ENCODE measurements at regions not wholly inside any gene's neighbourhood (a gene's known extent, or its start where the extent isn't known, plus 50 kb on each side); places are given as distances from the start of the nearest gene placed in this dataset.
A peak's percentile ranks its signal among the peaks of the same experiment; 100 is the strongest.

DNA sequence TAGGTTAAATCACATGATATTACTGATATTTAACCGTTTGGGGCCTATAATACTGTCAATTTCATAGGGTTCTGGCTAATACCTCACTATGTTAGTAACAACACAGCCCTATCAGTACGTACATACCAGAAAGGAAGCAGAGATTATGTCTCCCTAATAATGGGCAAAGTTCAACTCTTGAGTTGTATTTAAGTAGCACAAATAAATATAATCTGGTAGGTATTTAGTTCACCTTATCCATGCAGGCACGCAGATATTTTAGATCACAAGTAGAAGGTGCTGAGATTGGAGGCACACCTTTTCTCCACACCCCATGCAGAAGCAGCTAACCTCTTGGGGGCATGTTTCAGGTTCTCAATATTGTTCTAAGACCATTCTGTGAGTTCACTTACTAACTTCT lies 118.9 kb downstream of the IRS1 start:
- DNase-seq = no peak

DNA sequence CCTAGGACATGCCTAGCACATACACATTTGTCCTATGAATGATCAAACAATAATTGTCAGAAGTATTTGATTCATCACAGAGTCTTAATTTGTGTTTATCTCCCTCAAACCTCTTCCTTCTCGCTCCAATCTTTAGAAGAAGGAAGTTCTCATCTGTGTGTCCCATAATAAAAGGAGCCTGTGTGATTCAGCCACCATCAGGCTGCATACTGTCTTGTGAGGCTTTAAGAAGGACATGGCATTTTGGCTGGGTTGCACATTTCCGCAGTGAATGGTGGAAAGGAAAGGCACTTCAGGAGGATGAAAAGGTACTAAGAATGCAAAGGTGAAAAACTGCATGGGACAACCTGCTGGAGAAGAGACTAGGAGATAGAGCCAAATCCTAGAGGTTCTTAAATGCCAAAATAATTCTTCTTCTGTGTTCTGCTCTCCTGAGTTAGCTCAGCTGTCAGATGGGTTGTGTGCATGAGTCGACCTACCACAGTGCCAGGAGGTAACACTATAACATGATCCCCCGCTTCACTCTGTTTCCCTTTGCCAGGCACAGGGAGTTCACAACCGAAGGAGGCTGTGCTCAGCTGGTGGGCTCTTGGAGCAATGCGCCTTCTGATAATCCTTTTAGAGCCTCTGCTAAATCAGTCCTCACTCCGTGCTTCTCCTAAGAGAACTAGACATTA lies 120.1 kb downstream of the IRS1 start:
- no peak for DNase-seq

DNA sequence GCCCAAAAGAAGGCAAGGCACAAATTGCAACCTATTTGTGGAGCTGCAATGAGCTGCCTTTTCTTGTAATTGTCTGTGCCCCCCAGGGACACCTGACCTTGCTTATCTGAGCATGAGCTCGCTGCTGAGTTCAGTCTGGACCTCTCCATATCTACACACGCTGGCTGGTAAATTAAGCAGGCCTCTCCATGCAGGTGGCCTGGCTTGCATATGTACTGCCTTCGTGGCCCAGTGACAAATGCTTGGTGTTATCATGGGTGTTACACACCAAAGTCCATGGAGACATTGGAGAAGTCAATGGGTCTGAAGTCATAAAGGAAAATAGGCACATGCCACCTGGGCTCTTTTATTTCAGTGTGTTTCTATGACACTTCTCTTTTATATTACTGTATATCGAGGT lies 121.2 kb downstream of the IRS1 start:
- no peak for DNase-seq

DNA sequence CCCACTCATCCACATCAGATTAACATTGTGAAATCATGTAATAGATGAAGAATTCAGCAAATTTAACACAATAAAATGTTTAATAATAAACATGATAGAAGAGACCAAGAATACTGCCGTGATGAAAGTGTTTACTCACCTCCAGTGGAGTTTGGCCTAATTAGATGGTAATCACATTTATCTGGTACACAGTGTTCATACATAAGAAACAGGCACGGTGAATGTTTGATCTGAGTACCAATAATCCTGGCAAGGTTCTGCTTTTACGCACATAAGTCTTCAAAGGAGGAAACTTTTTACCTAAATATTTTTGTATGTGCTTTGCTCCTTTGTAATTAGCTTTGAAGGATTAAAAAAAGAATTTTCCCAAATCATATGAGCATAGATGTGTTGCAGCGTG lies 122.5 kb downstream of the IRS1 start:
- no peak for DNase-seq

DNA sequence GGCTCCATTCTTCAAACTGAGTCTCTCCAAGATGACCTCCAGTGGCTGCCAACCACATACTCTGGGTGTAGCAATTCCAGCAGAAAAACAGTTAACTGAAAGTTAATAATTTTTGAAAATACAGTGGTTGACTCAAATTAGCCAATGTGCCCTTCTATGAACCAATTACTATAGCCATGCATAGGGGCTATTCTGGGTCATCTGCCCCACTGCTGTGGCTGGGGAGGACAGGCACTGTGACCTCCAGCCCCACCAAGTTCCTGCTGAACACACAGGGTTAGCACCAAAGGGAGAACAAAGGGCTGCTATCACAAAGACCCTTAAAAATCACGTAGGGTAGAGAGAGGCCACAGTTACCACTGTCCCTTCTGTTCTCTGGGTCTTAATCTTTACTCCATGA lies 123.0 kb downstream of the IRS1 start:
- DNase-seq = no peak

DNA sequence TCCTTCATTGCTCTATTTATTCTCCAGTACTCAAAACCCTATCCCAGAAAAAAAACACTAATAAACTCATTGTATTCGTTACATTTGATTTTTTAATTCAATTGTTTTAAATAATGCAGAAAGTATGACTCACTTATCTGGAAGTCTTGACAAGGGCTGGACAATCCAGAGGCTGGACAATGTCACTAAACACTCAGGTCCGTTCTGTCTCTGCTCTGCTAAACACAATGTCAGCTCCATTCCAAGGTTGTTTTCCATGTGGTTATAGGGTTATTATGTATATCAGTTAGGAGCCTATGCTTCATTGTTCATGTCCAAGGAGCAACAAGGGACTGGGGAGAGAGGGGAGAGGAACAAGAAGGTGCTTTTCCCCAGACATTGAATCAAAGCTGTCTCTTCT lies 125.5 kb downstream of the IRS1 start:
- no peak for DNase-seq

DNA sequence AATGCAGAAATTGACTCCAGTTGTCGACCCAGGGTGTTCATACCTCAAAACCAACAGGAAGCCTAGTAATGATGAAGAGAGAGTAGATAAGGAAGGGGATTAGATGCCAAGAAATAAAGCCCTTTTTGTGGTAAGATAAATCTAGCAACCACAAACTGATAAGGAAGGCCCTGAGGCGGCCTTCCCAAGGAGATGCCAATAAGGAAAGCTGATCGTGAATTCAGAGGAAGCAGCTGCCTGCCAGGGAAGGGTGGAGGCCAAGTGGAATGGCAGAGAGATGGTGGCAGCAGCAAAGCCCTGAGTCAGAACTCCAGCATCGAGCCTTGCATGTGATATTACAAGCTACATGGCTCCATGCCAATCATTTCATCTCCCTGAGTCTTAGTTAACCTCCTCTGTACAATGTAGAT lies 126.3 kb downstream of the IRS1 start:
- no peak for DNase-seq

DNA sequence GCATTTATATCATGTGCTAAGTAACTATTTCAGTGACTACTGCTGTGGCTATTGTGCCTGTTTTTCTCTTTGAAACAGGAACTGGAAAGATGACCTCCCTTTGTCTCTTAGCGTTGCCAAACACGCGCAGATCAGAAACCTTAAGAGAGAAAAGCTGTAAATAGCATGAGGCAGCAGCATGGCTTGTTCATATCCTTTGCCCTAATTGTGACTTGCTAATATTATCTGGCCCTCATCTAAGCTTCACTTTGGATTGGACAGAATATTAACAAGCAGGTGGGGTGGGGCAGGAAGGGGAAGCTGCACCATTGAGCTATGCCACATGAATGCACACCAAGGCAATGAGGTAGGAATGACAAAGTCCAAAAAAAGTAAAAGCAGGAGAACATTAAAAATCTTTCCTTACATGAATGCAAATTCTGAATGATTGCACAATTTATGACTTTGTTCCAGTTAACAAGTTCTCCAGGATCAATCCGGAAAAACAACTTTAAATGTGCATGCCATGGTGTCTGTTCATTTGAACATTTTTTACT lies 128.4 kb downstream of the IRS1 start:
- no peak for DNase-seq

DNA sequence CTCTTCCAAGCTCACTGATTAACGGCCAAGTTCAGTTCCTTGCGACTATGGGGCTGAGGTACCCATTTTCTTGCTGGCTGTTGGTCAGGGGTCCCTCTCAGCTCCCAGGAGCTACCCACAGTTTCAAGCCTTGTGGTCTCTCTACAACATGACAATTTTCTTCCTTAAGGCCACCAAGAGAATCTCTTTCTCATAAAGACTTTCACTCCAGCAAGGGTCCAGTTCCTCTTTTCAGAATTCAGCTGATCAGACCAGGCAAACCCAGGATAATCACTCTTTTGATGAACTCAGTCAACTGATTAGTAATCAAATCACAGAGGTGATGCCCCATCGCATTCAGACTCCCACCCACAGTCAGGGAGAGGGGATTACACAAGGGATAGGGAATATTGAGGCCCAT lies 129.7 kb downstream of the IRS1 start:
- DNase-seq = no peak

DNA sequence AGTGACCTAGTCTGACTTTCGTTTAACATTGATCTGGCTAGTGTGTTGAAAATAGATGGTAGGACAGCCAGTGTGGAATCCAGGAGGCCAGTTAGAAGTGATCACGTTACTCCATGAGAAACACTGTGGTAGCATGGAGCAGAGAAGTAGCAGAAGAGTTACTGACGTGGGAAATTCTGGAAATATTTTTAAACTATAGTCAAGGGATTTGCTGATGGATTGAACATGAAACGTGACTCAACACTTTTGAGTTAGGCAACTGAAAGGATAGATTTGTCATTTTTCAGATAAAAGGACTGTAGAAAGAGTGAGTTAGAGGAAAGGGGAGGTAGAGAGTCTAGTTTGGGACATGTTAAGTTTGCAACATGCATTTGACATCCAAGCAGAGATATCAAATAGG lies 130.4 kb downstream of the IRS1 start:
- DNase-seq = no peak

DNA sequence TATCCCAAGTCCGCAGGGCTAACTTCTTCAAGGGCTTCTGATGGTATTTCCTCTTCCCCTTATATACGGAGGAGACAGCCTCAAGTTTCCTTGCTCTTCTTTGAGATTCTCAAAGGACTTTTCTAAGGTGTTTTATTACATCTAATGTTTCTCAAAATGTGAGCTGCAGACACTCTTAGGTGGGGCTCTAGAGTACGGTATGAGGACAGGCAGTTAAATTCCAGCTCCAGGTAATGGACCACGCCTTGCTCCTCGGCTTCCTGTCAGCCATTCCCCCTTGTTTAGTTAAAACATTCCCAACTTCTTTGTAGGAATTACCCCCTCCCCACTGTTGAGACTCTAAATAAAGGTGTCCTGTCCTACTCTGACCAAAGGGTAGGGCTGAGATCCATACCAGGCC lies 131.9 kb downstream of the IRS1 start:
- DNase-seq = no peak

DNA sequence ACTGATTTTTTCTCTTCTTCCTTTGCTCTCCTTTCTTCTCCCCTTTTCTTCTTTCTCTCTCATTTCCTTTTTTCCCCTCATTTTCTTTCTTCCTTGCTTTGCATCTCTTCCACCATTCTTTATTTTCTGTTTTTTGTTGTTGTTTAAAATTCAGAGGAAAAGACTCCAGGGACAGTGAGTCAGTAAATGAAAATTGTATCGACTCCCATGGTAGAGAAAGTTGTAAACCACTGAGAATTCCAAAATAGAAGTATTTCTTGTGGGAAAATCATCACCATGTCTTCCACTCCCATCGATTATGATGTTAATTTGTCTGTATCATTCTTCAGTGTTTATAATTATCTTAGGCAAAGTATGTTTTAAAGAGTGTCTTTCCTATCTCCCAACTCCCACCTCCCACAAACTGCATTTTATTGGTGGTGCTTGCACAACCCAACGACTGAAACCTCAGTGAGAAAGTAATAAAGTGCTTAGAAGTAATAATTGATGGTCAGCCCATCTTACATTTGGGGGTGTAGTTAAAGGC lies 134.3 kb downstream of the IRS1 start:
- no peak for DNase-seq

DNA sequence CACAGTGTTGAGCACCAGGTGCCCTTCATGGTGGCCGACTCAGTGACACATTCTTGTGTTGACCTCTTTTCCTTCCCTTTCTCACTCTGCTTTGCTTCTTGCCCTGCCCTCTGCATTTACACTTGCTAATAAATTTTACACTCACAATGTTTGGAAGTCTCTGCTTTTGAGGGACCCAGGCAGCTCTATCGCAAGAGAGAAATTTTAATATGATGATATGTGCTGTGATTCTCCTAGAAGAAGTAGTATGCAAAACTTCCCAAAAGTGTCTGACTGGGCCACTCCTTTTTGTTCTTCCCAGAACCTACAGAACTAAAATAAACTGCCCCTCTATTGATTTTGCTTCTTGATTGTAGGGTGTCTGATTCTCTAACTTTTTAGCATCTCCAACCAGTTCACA lies 135.0 kb downstream of the IRS1 start:
- no peak for DNase-seq

DNA sequence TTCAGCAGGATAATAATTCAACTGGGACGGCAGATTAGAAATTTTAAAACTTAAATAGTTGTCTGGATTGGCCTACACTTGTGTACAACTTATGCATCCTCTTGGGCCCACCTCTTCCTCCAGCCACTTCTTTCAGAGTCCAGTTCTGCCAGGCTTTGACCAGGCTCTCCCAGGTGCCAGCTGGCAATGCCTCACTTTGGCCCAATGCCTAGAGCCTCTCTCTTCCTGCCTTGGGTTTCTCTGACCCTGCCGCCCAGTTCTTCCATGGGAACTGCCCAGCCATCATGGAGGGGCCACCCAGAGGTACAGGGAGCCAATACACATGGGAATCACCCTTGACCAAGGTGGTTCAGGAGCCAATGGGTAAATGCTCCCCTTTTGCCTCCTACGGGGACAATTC lies 135.5 kb downstream of the IRS1 start:
- DNase-seq = no peak

DNA sequence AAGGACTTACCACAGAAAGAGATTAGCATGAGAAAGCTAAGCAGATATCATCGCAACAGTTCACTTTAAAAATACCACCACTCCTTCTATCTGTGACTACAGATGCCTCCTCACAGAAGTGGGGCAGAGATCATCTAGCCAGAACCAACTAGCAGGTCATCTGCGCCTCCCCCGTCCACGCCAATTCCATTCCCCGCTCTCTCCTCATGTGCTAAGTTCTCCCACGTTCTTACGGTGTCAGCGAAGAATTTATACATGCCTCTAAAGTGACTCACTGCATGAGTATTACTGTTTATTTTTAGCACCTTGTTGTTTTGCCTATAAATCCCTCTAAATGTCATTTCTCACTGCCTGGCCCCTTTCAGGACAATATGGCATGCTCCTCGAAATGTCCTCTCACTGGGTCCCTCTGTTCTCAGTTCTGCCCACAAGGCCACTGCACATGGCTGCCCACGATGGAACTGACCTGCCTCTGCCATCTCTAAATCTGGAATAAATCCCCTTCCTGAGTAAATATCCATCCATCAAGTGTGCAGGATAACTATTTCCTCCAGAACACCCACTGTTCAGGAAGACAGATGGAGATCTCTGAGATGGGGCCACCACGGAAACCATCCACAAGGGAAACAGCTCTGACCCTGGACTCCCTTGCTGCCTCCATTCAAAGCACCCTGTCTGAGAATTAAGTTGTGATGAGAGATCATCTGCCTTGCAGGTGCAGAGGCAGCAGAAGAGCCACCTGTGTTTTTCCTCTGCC lies 137.7 kb downstream of the IRS1 start:
- no peak for DNase-seq

DNA sequence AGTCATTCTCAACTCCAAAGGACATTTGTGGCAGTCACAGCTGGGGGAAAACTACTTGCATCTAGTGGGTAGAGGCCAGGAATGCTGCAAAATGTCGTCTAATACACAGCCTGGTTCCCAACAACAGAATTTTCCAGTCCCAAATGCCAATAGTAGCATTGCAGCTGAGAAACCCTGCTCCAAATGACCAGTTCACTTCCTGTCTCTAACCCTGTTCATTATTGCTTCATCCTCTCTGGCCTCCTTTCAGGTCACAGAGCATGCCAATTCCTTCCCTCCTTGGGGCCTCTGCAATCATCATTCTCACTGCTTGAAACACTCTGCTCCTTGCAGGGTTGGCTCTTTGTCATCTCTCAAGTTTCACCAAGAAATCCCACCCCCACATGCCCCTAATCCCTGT lies 139.1 kb downstream of the IRS1 start:
- DNase-seq = no peak

DNA sequence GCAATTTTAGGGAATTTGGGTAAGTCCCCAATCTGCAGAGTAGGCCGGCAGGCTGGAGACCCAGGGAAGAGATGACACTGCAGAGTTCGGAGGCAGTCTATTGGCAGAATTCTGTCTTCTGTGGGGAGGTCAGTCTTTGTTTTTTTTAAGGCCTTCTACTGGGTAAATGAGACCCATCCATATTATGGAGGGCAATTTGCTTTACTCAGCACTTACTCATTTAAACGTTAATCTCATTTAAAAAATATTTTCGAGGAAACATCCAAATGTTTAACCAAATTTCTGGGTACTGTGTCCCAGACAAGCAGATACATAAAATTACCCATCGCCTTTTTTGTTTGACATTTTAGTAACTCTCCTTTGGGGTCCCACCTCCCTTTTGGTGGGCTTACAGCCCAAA lies 139.5 kb downstream of the IRS1 start:
- no peak for DNase-seq

DNA sequence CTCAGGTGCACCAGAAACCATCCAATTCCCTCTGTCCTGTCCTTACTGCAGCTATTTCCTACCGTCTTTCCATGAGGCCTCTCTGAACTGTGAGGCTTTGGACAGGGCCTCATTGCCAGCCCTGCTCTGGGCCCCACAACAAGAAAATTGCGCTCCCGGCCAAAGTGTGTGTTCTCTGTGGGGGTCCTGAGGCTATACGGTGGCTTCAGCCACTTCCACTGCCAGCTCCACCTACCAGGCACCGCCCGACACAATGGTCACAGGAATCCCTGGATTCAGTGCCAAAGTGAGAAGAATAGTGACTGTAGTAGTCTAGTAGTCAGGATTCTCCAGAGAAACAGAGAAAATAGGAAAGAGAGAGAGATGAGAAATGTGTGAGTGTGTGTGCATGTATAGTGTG lies 140.2 kb downstream of the IRS1 start:
- no peak for DNase-seq

DNA sequence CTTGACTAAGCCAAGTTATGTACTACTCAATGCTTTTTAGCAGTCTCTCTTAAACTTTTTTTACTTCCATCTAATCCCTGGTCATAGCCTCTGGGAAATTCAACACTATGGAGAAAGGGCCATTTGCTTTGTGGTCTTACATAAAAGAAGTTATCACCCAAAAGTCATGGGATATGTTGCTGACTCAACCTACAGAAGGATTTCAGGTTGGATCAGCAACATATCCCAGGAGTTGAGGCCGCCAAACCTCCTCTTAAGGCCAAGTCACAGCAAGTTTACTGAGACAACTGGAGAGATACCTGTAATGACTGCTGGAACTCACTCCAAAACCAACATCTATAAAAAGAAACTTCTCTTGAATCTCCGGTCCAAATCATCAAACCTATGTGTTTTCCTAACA lies 141.1 kb downstream of the IRS1 start:
- DNase-seq = no peak

DNA sequence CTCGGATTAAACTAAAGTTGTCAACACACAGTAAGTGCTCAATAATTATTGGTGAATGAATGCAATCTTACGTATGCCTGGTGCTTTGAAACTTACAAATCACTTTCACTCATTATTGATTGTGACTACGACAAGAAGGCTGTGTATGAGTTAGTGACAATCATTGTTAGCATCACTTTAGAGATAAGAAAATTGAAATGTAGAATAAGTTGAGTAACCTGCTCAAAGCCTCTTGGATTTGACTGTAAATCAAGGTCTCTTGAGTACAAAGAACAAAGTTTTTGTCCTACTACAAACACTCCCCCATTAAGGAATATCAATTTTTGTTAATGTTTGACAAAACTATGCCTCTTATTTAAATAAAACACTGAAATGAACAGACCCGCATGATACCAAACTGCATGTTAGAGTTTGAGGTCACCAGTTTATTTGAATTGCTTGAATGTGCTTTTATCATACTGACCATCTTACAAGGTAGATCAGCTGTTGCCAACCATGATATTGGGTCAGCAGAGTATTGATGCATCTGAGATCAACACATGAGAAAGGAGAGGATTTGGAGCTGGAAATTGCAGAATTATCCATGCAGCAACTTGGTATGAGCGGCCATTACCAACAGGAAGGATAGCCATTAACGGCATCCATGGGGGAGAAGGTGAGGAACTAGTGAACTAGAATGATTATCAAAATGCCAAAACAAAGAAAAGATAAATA lies 142.1 kb downstream of the IRS1 start:
- DNase-seq = no peak

DNA sequence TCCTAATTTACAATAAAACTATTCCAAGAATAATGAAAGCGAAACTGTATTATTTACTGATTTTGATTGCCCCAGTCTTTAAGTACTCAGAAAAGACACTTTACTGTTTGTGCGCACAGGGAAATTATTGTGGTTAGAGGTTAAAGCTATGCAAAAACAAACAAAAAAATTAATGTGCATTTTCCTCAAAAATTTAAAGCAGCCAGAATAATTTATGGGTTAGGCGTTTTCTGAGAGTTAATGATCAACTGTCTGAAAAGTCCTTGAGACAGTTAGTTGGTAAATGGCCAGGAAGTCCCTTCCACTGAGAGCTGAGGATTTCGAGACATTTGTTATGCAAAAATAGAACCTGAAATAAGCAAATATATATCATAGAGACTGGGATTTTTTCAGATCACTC lies 143.3 kb downstream of the IRS1 start:
- no peak for DNase-seq

DNA sequence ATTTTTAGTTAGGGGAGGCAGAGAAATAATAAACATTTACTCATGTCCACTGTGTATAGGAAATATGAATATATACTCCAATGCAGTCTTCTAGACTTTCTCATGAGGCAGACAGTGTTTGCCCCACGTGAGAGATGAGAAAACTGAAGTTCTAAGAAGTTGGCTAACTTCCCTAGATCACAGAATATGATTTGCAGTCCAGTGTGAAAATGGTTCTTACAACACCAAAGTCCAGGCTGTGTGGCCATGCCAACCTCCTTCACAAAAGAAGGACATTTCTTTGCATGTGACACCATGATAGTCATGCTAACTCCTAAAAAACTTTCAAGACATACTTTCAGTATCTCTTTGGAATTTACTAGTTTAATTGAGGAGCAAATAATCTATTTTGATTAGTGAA lies 143.7 kb downstream of the IRS1 start:
- DNase-seq = peak; percentile 59

DNA sequence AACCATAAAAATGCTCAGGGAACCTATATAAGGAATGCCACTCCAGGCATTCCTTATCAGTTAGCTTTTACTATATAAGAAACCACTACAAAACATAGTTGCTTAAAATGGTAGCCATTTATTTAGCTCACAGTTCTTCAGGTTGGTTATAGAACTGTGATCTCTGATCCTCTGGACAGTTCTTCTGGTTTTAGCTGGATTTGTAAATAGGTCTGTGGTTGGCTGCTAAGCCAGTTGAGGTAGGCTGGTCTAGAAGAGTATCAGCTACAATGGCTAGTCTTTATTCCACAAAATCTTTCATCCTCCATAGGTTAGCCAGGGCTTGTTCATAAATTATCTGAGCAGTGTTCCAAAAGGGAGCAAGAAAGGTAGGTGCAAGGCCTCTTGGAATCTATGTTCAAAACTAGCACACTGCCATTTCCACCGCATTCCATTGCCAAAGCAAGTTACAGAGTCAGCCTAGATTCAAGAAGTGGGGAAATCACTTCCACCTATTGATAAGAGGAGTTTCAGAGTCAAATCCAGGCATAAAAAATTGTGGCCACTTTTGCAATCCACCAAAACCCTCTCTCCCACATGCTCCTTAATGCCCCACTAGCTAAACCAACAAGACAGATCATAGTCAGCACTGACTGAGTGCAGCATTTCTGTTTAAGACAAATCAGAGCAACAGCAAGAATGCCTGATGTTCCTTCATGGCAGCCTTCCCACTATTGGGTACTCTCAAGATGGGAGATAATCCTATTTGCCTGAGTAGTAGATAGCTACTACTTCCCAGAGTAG lies 146.4 kb downstream of the IRS1 start:
- no peak for DNase-seq

All from inflammatory macrophage treated with lipopolysaccharide for 4 hours (primary cell).